Neural crest cell (in vitro differentiated cells): ENCODE measurements at regions not wholly inside any gene's neighbourhood (a gene's known extent, or its start where the extent isn't known, plus 50 kb on each side); places are given as distances from the start of the nearest gene placed in this dataset.

Experiments
- DNase-seq: peaks from one replicate; pipeline ENCODE4 v3.0.0; 2021; ENCODE audit warnings: low read depth, mixed read lengths, low spot score
- H3K27ac Mint-ChIP-seq: one replicate; pipeline ENCODE4 v1.8.0; 2021; ENCODE audit warnings: mild to moderate bottlenecking, mixed read lengths; ENCODE audit not compliant: unreplicated experiment
- H3K27me3 Mint-ChIP-seq: 2 replicates; pipeline ENCODE4 v1.8.0; 2021; ENCODE audit warnings: low read depth, mild to moderate bottlenecking, mixed read lengths
- H3K36me3 Mint-ChIP-seq: 2 replicates; pipeline ENCODE4 v1.8.0; 2021; ENCODE audit warnings: low read depth, mild to moderate bottlenecking, mixed read lengths
- H3K4me1 Mint-ChIP-seq: 2 replicates; pipeline ENCODE4 v1.8.0; 2021; ENCODE audit warnings: mixed read lengths
- H3K4me3 Mint-ChIP-seq: one replicate; pipeline ENCODE4 v1.8.0; 2021; ENCODE audit warnings: mild to moderate bottlenecking, mixed read lengths
- H3K9me3 Mint-ChIP-seq: 2 replicates; pipeline ENCODE4 v1.8.0; 2021; ENCODE audit warnings: mixed read lengths
- CTCF ChIP-seq: fragments of 200-600 bp; sonication (generic); conservative IDR thresholded peaks from 2 replicates; pipeline ENCODE4 v1.5.0; 2021; ENCODE audit warnings: antibody characterized with exemption, mild to moderate bottlenecking

DNA sequence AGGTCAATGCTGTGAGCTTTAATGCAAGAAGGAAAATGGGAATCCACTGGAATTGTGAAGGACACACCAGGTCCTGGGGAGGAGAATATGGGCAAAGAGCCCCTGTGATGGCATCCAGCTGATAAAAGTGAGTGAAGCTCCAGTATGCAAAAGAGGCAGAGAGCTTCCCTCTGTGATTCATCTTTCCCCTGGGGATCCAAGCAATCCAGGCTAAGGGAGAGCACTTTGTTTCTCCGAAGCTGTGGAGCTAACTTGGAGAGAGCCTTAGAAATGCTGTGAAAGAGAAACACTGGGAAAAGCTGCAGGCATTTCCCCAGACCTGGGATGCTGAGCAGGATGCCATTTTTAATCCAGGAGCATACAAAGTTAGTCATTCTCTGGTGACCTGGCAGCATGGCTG lies 489.5 kb downstream of the SH2D4B start:
- no peak for TF ChIP-seq CTCF
- Mint-ChIP-seq H3K27ac (no peak overlapping the region), H3K4me1 (no peaks in the 10 kb centered on the region)

GRCh38 chr10:81027706-81028105 lies 490.0 kb downstream of the SH2D4B start:
- no peaks in the 10 kb centered on the region for H3K36me3 Mint-ChIP-seq
- no peaks in the 10 kb centered on the region for H3K27me3 Mint-ChIP-seq
- no peak overlapping the region for H3K27ac Mint-ChIP-seq
- no peak for DNase-seq
- TF ChIP-seq CTCF, result no peak
- H3K9me3 Mint-ChIP-seq, result peaks cover 12% of the 10 kb centered on the region
- no peak overlapping the region for H3K4me3 Mint-ChIP-seq
- no peaks in the 10 kb centered on the region for H3K4me1 Mint-ChIP-seq

More for the DNA sequence above, 489.5 kb downstream of the SH2D4B start:
- no peak for DNase-seq
- Mint-ChIP-seq H3K27me3 (no peaks in the 10 kb centered on the region), H3K36me3 (no peaks in the 10 kb centered on the region), H3K4me3 (no peak overlapping the region), H3K9me3 (peaks cover 12% of the 10 kb centered on the region)

GRCh38 chr10:81031774-81032173 lies 494.1 kb downstream of the SH2D4B start:
- H3K27ac Mint-ChIP-seq, result no peak overlapping the region
- no peak for DNase-seq
- no peak overlapping the region for H3K4me3 Mint-ChIP-seq
- H3K27me3 Mint-ChIP-seq, result no peaks in the 10 kb centered on the region
- peaks cover 16% of the 10 kb centered on the region for H3K9me3 Mint-ChIP-seq
- no peaks in the 10 kb centered on the region for H3K4me1 Mint-ChIP-seq
- H3K36me3 Mint-ChIP-seq, result no peaks in the 10 kb centered on the region
- no peak for TF ChIP-seq CTCF

GRCh38 chr10:81034383-81034782 lies 496.7 kb downstream of the SH2D4B start:
- Mint-ChIP-seq H3K27me3 (no peaks in the 10 kb centered on the region), H3K4me3 (no peak overlapping the region), H3K36me3 (no peaks in the 10 kb centered on the region), H3K27ac (no peak overlapping the region), H3K4me1 (no peaks in the 10 kb centered on the region), H3K9me3 (peaks cover 9% of the 10 kb centered on the region)
- DNase-seq, result no peak
- no peak for TF ChIP-seq CTCF

GRCh38 chr10:81036257-81036656 lies 498.6 kb downstream of the SH2D4B start:
- no peak for DNase-seq
- Mint-ChIP-seq H3K36me3 (no peaks in the 10 kb centered on the region), H3K27me3 (no peaks in the 10 kb centered on the region), H3K4me1 (no peaks in the 10 kb centered on the region), H3K27ac (no peak overlapping the region), H3K4me3 (no peak overlapping the region), H3K9me3 (peaks cover 9% of the 10 kb centered on the region)
- TF ChIP-seq CTCF, result no peak

DNA sequence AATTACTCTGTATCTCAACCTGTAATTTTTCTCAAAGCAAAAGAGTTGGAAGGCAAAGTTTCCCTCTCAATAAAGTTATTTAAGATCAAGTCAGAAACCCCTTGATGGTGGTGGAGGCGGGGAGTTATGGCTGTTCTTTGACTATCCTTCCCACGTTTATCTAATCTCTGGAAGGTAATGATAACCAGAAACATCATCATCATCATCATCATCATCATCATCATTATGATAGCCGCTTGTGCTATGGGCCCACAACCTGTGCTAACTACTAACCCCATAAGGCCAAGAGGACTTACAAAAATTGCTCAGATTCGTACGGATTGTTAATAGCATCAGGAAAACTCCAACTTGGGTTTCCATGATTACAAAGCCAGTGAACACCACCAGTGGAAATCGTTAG lies 502.3 kb downstream of the SH2D4B start:
- no peak for TF ChIP-seq CTCF
- DNase-seq, result no peak
- H3K36me3 Mint-ChIP-seq, result no peaks in the 10 kb centered on the region
- H3K4me1 Mint-ChIP-seq, result no peaks in the 10 kb centered on the region
- H3K9me3 Mint-ChIP-seq, result peaks cover 6% of the 10 kb centered on the region
- no peak overlapping the region for H3K27ac Mint-ChIP-seq
- H3K27me3 Mint-ChIP-seq, result no peaks in the 10 kb centered on the region
- no peak overlapping the region for H3K4me3 Mint-ChIP-seq
